Neural crest cell (in vitro differentiated cells): ENCODE measurements at regions not wholly inside any gene's neighbourhood (a gene's known extent, or its start where the extent isn't known, plus 50 kb on each side); places are given as distances from the start of the nearest gene placed in this dataset.

Source experiments
- DNase-seq: peaks from one replicate; pipeline ENCODE4 v3.0.0; 2021; ENCODE audit warnings: low read depth, mixed read lengths, low spot score
- H3K27ac Mint-ChIP-seq: one replicate; pipeline ENCODE4 v1.8.0; 2021; ENCODE audit warnings: mild to moderate bottlenecking, mixed read lengths; ENCODE audit not compliant: unreplicated experiment
- H3K27me3 Mint-ChIP-seq: 2 replicates; pipeline ENCODE4 v1.8.0; 2021; ENCODE audit warnings: low read depth, mild to moderate bottlenecking, mixed read lengths
- H3K36me3 Mint-ChIP-seq: 2 replicates; pipeline ENCODE4 v1.8.0; 2021; ENCODE audit warnings: low read depth, mild to moderate bottlenecking, mixed read lengths
- H3K4me1 Mint-ChIP-seq: 2 replicates; pipeline ENCODE4 v1.8.0; 2021; ENCODE audit warnings: mixed read lengths
- H3K4me3 Mint-ChIP-seq: one replicate; pipeline ENCODE4 v1.8.0; 2021; ENCODE audit warnings: mild to moderate bottlenecking, mixed read lengths
- H3K9me3 Mint-ChIP-seq: 2 replicates; pipeline ENCODE4 v1.8.0; 2021; ENCODE audit warnings: mixed read lengths
- CTCF ChIP-seq: fragments of 200-600 bp; sonication (generic); conservative IDR thresholded peaks from 2 replicates; pipeline ENCODE4 v1.5.0; 2021; ENCODE audit warnings: antibody characterized with exemption, mild to moderate bottlenecking

DNA sequence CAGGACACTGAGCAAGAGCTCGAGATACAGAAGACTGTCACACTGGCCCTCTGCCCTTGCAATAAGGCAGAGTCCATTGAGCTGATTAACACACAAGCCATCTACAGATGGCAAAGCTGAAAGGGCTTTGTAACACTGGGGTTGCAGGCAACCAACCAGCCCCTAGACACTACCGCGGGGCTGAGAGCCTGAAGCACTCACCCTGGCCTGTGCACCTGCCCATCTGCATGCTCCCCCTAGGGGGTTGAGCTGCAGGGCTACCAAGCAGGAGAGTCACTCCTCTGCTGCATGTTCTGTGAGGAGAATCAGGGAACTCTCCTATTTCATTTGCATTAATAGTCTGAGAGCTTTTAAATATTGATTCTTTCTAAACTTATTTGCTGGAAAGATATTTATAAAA, 128.1 kb upstream of the VIPR2 start:
- H3K27ac Mint-ChIP-seq = no peak overlapping the region
- DNase-seq = no peak
- H3K9me3 Mint-ChIP-seq = peaks cover 13% of the 10 kb centered on the region
- H3K36me3 Mint-ChIP-seq = peaks cover 5% of the 10 kb centered on the region
- H3K4me3 Mint-ChIP-seq = no peak overlapping the region
- no peak for TF ChIP-seq CTCF
- no peaks in the 10 kb centered on the region for H3K4me1 Mint-ChIP-seq
- H3K27me3 Mint-ChIP-seq = peaks cover 47% of the 10 kb centered on the region

GRCh38 chr7:159271781-159272180, 127.1 kb upstream of the VIPR2 start:
- H3K9me3 Mint-ChIP-seq = peaks cover 13% of the 10 kb centered on the region

GRCh38 chr7:159269745-159270144, 125.1 kb upstream of the VIPR2 start:
- TF ChIP-seq CTCF = no peak
- Mint-ChIP-seq H3K36me3 (peaks cover 5% of the 10 kb centered on the region), H3K9me3 (peaks cover 13% of the 10 kb centered on the region), H3K4me3 (no peak overlapping the region), H3K4me1 (no peaks in the 10 kb centered on the region), H3K27ac (no peak overlapping the region), H3K27me3 (peaks cover 27% of the 10 kb centered on the region)
- DNase-seq = no peak

More at GRCh38 chr7:159271781-159272180, 127.1 kb upstream of the VIPR2 start:
- H3K27me3 Mint-ChIP-seq = peaks cover 41% of the 10 kb centered on the region
- H3K4me1 Mint-ChIP-seq = no peaks in the 10 kb centered on the region
- no peak overlapping the region for H3K4me3 Mint-ChIP-seq
- no peak overlapping the region for H3K27ac Mint-ChIP-seq
- TF ChIP-seq CTCF = no peak
- no peak for DNase-seq
- H3K36me3 Mint-ChIP-seq = peaks cover 5% of the 10 kb centered on the region

DNA sequence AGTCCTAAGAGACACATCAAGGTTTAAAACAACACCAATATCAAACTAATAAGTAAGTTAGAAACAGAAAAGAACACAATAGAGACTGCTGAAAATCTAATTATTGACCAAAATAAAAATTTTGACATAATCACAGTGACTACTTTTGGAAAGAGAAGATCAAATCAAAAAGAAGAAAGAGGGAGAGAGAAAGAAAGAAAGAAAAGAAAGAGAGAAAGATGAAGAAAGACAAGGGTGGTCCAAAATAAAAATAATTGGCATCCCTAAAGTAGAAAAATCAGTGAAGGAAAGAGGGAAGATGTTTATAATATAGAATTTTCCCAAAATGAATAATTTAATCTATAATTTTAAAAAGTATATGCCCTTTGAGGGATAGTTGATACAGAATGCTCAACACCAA, 118.8 kb upstream of the VIPR2 start:
- no peaks in the 10 kb centered on the region for H3K4me1 Mint-ChIP-seq
- peaks cover 14% of the 10 kb centered on the region for H3K9me3 Mint-ChIP-seq
- TF ChIP-seq CTCF = no peak
- peaks cover 54% of the 10 kb centered on the region for H3K27me3 Mint-ChIP-seq
- no peak for DNase-seq
- no peak overlapping the region for H3K4me3 Mint-ChIP-seq
- H3K36me3 Mint-ChIP-seq = no peaks in the 10 kb centered on the region
- H3K27ac Mint-ChIP-seq = no peak overlapping the region

GRCh38 chr7:159253657-159254056, 109.0 kb upstream of the VIPR2 start:
- H3K4me1 Mint-ChIP-seq = no peaks in the 10 kb centered on the region
- H3K27me3 Mint-ChIP-seq = peaks cover 83% of the 10 kb centered on the region
- DNase-seq = no peak
- TF ChIP-seq CTCF = no peak
- H3K4me3 Mint-ChIP-seq = no peak overlapping the region
- H3K36me3 Mint-ChIP-seq = no peaks in the 10 kb centered on the region
- H3K27ac Mint-ChIP-seq = no peak overlapping the region
- no peaks in the 10 kb centered on the region for H3K9me3 Mint-ChIP-seq

- no peaks in the 10 kb centered on the region for H3K9me3 Mint-ChIP-seq
- H3K4me3 Mint-ChIP-seq = no peak overlapping the region
- peaks cover 92% of the 10 kb centered on the region for H3K27me3 Mint-ChIP-seq
- no peak for DNase-seq
- no peak for TF ChIP-seq CTCF
- H3K4me1 Mint-ChIP-seq = no peaks in the 10 kb centered on the region
- no peaks in the 10 kb centered on the region for H3K36me3 Mint-ChIP-seq
- no peak overlapping the region for H3K27ac Mint-ChIP-seq
Observed at GRCh38 chr7:159250471-159250870, 105.8 kb upstream of the VIPR2 start.
